GM10248 (cell line): ENCODE measurements at regions not wholly inside any gene's neighbourhood (a gene's known extent, or its start where the extent isn't known, plus 50 kb on each side); places are given as distances from the start of the nearest gene placed in this dataset.
"Not testable (repeated sequence)": the region's sequence is repeated elsewhere in the genome, so short reads cannot be mapped to it uniquely, and the experiment has no call there.

ENCODE experiments used
- CTCF ChIA-PET: fragments of 300-600 bp; sonication (Branson Sonifier 250); formaldehyde crosslinking; extraction: SDS; loops from one replicate; lab custom pipeline; 2021; ENCODE audit warnings: antibody characterized with exemption; lab: Yijun Ruan, JAX
- POLR2A ChIA-PET: fragments of 350-650 bp; sonication (Branson Sonifier 250); formaldehyde crosslinking; extraction: SDS; loops from one replicate; lab custom pipeline; 2020; ENCODE audit warnings: antibody characterized with exemption; lab: Yijun Ruan, JAX
- DNase-seq: peaks from one replicate; pipeline ENCODE4 v3.0.0; 2012; ENCODE audit errors: extremely low spot score
- CTCF ChIP-seq: IDR thresholded peaks from 2 replicates; pipeline ENCODE4 v1.5.1; 2012; ENCODE audit warnings: mild to moderate bottlenecking, low read depth; ENCODE audit errors: extremely low read depth, missing control alignments, control extremely low read depth

- CTCF ChIA-PET: no interaction called here
- TF ChIP-seq CTCF: no peak
- DNase-seq: no peak
- POLR2A ChIA-PET: no interaction called here
Observed at GRCh38 chr14:101657372-101657771, 96.1 kb downstream of the DIO3 start.

GRCh38 chr14:101665478-101666078 is 95.9 kb upstream of the PPP2R5C start:
- ChIA-PET CTCF (interaction anchor here (0.7 to 1.2 kb wide), 3 partner anchors 8 to 1282 kb away, joined by 3 read pairs; no protein-coding TSS in a partner anchor), POLR2A (no interaction called here)
- DNase-seq: peak; percentile 40
- TF ChIP-seq CTCF: peak; percentile 21

- no peak for DNase-seq
- POLR2A ChIA-PET: no interaction called here
- TF ChIP-seq CTCF: no peak
- CTCF ChIA-PET: no interaction called here
Observed at GRCh38 chr14:101666264-101666663, 95.2 kb upstream of the PPP2R5C start.

GRCh38 chr14:101669629-101670028 is 91.9 kb upstream of the PPP2R5C start:
- no peak for DNase-seq
- ChIA-PET CTCF (no interaction called here), POLR2A (no interaction called here)
- no peak for TF ChIP-seq CTCF

GRCh38 chr14:101673873-101674272 is 87.6 kb upstream of the PPP2R5C start:
- no peak for TF ChIP-seq CTCF
- no peak for DNase-seq
- POLR2A ChIA-PET: no interaction called here
- CTCF ChIA-PET: interaction anchor here (1.0 to 1.2 kb wide), 2 partner anchors 9 to 1296 kb away, joined by 3 read pairs; no protein-coding TSS in a partner anchor

GRCh38 chr14:101675835-101676234 is 85.7 kb upstream of the PPP2R5C start:
- CTCF ChIA-PET, POLR2A ChIA-PET, DNase-seq: not testable (repeated sequence)

- POLR2A ChIA-PET, DNase-seq, CTCF ChIA-PET: not testable (repeated sequence)
Observed at GRCh38 chr14:101677912-101678327, 83.6 kb upstream of the PPP2R5C start.

GRCh38 chr14:101681795-101682194 is 79.7 kb upstream of the PPP2R5C start:
- ChIA-PET POLR2A (no interaction called here), CTCF (no interaction called here)
- DNase-seq: no peak
- no peak for TF ChIP-seq CTCF
